Tibial artery (tissue), 4 donors: ENCODE measurements at regions not wholly inside any gene's neighbourhood (a gene's known extent, or its start where the extent isn't known, plus 50 kb on each side); places are given as distances from the start of the nearest gene placed in this dataset.

Experiments used
- DNase-seq, 2 donors: peaks; one replicate each; pipeline ENCODE4 v3.0.0-alpha.2; 2019
- H3K27ac ChIP-seq, 2 donors: fragments of 200-600 bp; sonication (generic) in 1 of 2; 1 replicate in 1 of 2; 2 replicates in 1 of 2; pipeline ENCODE4 v1.5.1; 2018 to 2019; ENCODE audit warnings: mild to moderate bottlenecking in 1 of 2
- H3K27me3 ChIP-seq, 2 donors: fragments of 200-600 bp; sonication (generic) in 1 of 2; one replicate each; pipeline versions ENCODE4 v1.5.1 to v1.6.0; 2016 to 2019
- H3K36me3 ChIP-seq, 3 donors: fragments of 200-600 bp; sonication (generic) in 2 of 3; one replicate each; pipeline ENCODE4 v1.5.1; 2016 to 2019; ENCODE audit warnings: mild to moderate bottlenecking in 2 of 3
- H3K4me1 ChIP-seq, 4 donors: fragments of 200-600 bp; sonication (generic) in 2 of 4; 1 replicate in 3 of 4; 2 replicates in 1 of 4; pipeline ENCODE4 v1.5.1; 2016 to 2019
- H3K4me3 ChIP-seq, 2 donors: fragments of 200-600 bp; sonication (generic) in 1 of 2; 1 replicate in 1 of 2; 2 replicates in 1 of 2; pipeline ENCODE4 v1.5.1; 2018 to 2019; ENCODE audit warnings: mild to moderate bottlenecking in 2 of 2
- H3K9me3 ChIP-seq, 3 donors: fragments of 200-600 bp; sonication (generic) in 1 of 3; one replicate each; pipeline ENCODE4 v1.5.1; 2016 to 2019
- CTCF ChIP-seq, 2 experiments: fragments of 200-600 bp in 1 of 2; fragments of 450-650 bp in 1 of 2; IDR thresholded peaks; one replicate each; pipeline ENCODE4 v1.5.1; 2017 to 2019; ENCODE audit warnings: antibody characterized with exemption in 2 of 2, mild to moderate bottlenecking in 1 of 2, moderate library complexity in 1 of 2
- intact Hi-C: fragments of 100-400 bp; cut with DNase I; formaldehyde crosslinking; loops from one replicate; pipeline ENCODE4 v1.15.0; 2023; ENCODE audit warnings: low total_unique reads

- Histone ChIP-seq H3K27ac (no peak overlapping the region), H3K36me3 (no peaks in the 10 kb centered on the region), H3K9me3 (no peaks in the 10 kb centered on the region), H3K4me3 (no peak overlapping the region), H3K4me1 (no peaks in the 10 kb centered on the region), H3K27me3 (no peaks in the 10 kb centered on the region)
- TF ChIP-seq CTCF (IDR thresholded peaks at IDR 0.05) = no peak
- intact Hi-C loops = no loop called here
- no peak for DNase-seq
These were observed 113.7 kb upstream of the DHX40 start for GRCh38 chr17:59451706-59452105.

DNA sequence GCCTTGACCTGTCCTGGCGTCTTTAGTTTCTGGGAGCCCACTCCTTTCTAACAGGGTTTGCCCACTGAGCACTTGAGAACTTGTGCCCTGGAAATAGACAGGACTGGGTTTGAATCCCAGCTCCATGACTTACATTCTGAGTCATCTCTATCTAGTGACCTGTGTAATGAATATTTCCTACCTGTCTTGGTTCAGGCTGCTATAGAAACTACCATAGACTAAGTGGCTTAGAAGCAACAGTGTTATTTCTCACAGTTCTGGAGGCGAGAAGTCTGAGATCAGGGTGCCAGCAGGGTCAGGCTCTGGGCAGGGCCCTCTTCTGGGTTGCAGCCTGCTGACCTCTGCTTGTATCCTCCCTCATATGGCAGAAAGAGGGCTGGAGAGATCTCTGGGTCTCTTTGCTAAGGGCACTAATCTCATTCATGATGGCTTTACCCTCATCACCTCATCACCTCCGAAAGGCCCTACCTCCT is 110.7 kb upstream of the DHX40 start:
- DNase-seq = no peak
- intact Hi-C loops = no loop called here
- TF ChIP-seq CTCF (IDR thresholded peaks at IDR 0.05) = no peak
- H3K4me3 ChIP-seq = no peak overlapping the region
- no peak overlapping the region for H3K27ac ChIP-seq
- H3K27me3 ChIP-seq = no peaks in the 10 kb centered on the region
- no peaks in the 10 kb centered on the region for H3K9me3 ChIP-seq
- H3K36me3 ChIP-seq = no peaks in the 10 kb centered on the region
- H3K4me1 ChIP-seq = no peaks in the 10 kb centered on the region

GRCh38 chr17:59456428-59456827 is 109.0 kb upstream of the DHX40 start:
- no peaks in the 10 kb centered on the region for H3K9me3 ChIP-seq
- no peak overlapping the region for H3K4me3 ChIP-seq
- no peak overlapping the region for H3K27ac ChIP-seq
- H3K36me3 ChIP-seq = no peaks in the 10 kb centered on the region
- no peak for DNase-seq
- intact Hi-C loops = no loop called here
- H3K27me3 ChIP-seq = no peaks in the 10 kb centered on the region
- no peaks in the 10 kb centered on the region for H3K4me1 ChIP-seq
- no peak for TF ChIP-seq CTCF (IDR thresholded peaks at IDR 0.05)

- H3K4me1 ChIP-seq = no peaks in the 10 kb centered on the region
- no peaks in the 10 kb centered on the region for H3K36me3 ChIP-seq
- no peaks in the 10 kb centered on the region for H3K9me3 ChIP-seq
- H3K27me3 ChIP-seq = no peaks in the 10 kb centered on the region
- DNase-seq = no peak
- intact Hi-C loops = no loop called here
- H3K27ac ChIP-seq = no peak overlapping the region
- no peak overlapping the region for H3K4me3 ChIP-seq
- no peak for TF ChIP-seq CTCF (IDR thresholded peaks at IDR 0.05)
These were observed 108.3 kb upstream of the DHX40 start for GRCh38 chr17:59456923-59457615.

GRCh38 chr17:59462385-59462784 is 103.0 kb upstream of the DHX40 start:
- Histone ChIP-seq H3K4me1 (no peaks in the 10 kb centered on the region), H3K4me3 (no peak overlapping the region), H3K9me3 (no peaks in the 10 kb centered on the region), H3K36me3 (no peaks in the 10 kb centered on the region), H3K27me3 (no peaks in the 10 kb centered on the region), H3K27ac (no peak overlapping the region)
- DNase-seq = no peak
- intact Hi-C loops = no loop called here
- no peak for TF ChIP-seq CTCF (IDR thresholded peaks at IDR 0.05)

DNA sequence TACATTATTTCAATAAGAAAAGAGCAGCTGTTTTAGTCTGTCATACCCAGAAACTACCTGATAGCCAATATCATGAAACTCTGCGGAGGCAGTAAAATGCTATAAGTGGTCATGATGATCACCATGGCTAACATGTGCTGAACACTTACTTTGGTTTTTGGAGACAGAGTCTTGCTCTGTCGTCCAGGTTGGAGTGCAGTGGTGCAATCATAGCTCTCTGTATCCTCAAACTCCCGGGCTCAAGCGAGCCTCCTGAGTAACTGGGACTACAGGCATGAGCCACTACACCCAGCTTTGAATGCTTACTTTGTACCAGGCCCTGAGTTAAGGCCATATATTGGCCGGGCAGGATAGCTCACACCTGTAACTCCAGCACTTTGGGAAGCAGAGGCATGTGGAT is 101.2 kb upstream of the DHX40 start:
- no peak overlapping the region for H3K27ac ChIP-seq
- H3K4me3 ChIP-seq = no peak overlapping the region
- no peaks in the 10 kb centered on the region for H3K27me3 ChIP-seq
- no peaks in the 10 kb centered on the region for H3K4me1 ChIP-seq
- no peaks in the 10 kb centered on the region for H3K9me3 ChIP-seq
- H3K36me3 ChIP-seq = no peaks in the 10 kb centered on the region
- intact Hi-C loops = no loop called here
- no peak for TF ChIP-seq CTCF (IDR thresholded peaks at IDR 0.05)
- DNase-seq = no peak
